Tibial nerve (tissue), 4 donors: ENCODE measurements at regions not wholly inside any gene's neighbourhood (a gene's known extent, or its start where the extent isn't known, plus 50 kb on each side); places are given as distances from the start of the nearest gene placed in this dataset.

Experiments used
- DNase-seq, 2 donors: peaks; one replicate each; pipeline ENCODE4 v3.0.0-alpha.2; 2019; ENCODE audit warnings: low spot score in 2 of 2
- H3K27ac ChIP-seq, 4 donors: fragments of 200-600 bp; sonication (generic) in 3 of 4; one replicate each; pipeline ENCODE4 v1.5.1; 2017 to 2019; ENCODE audit warnings: mild to moderate bottlenecking in 1 of 4
- H3K27me3 ChIP-seq, 2 donors: fragments of 200-600 bp; sonication (generic) in 1 of 2; one replicate each; pipeline versions ENCODE4 v1.5.1 to v1.6.0; 2017 to 2019
- H3K36me3 ChIP-seq, 3 donors: fragments of 200-600 bp; sonication (generic); one replicate each; pipeline ENCODE4 v1.5.1; 2018 to 2019
- H3K4me1 ChIP-seq, 4 donors: fragments of 200-600 bp; sonication (generic) in 3 of 4; one replicate each; pipeline ENCODE4 v1.5.1; 2017 to 2019
- H3K4me3 ChIP-seq, 4 donors: fragments of 200-600 bp; sonication (generic) in 3 of 4; one replicate each; pipeline ENCODE4 v1.5.1; 2017 to 2019; ENCODE audit warnings: mild to moderate bottlenecking in 1 of 4, moderate library complexity in 1 of 4
- H3K9me3 ChIP-seq, 4 donors: fragments of 200-600 bp; sonication (generic) in 3 of 4; one replicate each; pipeline ENCODE4 v1.5.1; 2017 to 2019
- CTCF ChIP-seq, 5 experiments: fragments of 200-600 bp in 3 of 5; fragments of 450-650 bp in 2 of 5; sonication (generic) in 3 of 5; IDR thresholded peaks; one replicate each; pipeline ENCODE4 v1.5.1; 2016 to 2019; ENCODE audit warnings: antibody characterized with exemption in 5 of 5, mild to moderate bottlenecking in 3 of 5, moderate library complexity in 2 of 5
- EP300 ChIP-seq, 2 donors: sonication (generic); formaldehyde crosslinking; IDR thresholded peaks; one replicate each; pipeline ENCODE4 v1.6.1; 2017; ENCODE audit warnings: antibody characterized with exemption in 2 of 2, mild to moderate bottlenecking in 1 of 2
- POLR2A ChIP-seq, 2 donors: fragments of 450-650 bp; IDR thresholded peaks; one replicate each; pipeline ENCODE4 v1.6.1; 2017; ENCODE audit warnings: antibody characterized with exemption in 2 of 2, mild to moderate bottlenecking in 2 of 2, moderate library complexity in 2 of 2
- WGBS, 2 donors: methylation state at CpG; one replicate each; pipeline ENCODE4 v1.1.5; 2018; 5-methylcytosine and 5-hydroxymethylcytosine counted together

DNA sequence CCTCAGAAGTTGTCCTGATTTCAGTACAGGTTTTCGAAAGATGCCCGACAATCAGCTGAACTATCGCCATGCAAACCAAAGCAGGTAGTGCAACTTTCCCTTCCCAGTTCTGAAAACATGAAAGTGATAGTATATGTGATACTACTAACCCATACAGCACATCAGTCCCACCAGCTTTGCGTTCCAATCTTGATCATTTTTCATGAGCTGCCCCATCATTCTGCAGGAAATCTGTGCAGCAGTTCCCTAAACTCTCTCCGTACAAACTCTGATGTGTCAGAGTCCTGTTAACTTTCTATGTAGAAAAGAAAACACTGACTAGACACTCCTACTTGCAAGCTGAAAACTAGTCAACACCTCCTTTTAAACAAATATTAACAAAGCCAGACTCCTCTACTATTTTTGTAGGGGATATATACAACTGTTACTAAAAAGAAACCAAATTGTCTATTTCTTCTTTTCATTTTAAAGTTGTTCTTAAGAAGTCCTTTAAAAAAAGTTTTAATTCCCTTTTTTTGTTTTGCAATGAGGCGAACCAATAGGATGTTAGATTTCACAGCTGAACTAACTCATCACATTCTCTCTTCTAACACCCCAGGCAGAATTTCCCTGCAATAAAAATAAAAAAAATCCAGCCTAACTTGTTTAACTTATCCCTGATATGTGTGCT lies 99.6 kb upstream of the DST start:
- Histone ChIP-seq H3K4me3 (peak overlapping the region in 2 of 4 donors; percentile 9 to 28), H3K4me1 (peaks cover 4 to 76% (median 22%) of the 10 kb centered on the region in 4 donors), H3K9me3 (no peaks in the 10 kb centered on the region), H3K27me3 (no peaks in the 10 kb centered on the region), H3K36me3 (no peaks in the 10 kb centered on the region), H3K27ac (peak overlapping the region in 2 of 4 donors; percentile 36 to 66)
- no peak for TF ChIP-seq CTCF (IDR thresholded peaks at IDR 0.05)
- TF ChIP-seq POLR2A (IDR thresholded peaks at IDR 0.05) = no peak
- TF ChIP-seq EP300 (IDR thresholded peaks at IDR 0.05) = no peak
- WGBS, 2 donors = 22 to 34% methylated on average over 6 of the region's 6 CpGs
- DNase-seq = no peak

DNA sequence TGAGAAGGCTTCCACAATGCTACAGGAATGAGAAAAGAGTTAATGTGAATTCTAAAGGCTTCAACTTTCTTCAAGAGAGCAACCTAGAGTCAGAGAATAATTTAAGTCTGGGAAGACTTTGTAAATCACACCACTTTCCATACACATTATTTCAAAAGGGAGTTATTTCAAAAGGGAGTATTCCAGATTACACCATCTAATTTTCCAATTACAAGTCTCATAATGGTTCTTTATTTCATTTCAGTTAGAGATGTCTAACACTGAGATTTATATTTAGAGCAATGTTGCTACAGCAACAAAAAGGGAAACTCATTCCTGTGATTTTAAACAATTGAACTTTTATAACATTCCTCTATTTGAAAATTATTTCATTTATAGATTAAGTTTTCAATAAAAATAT lies 98.8 kb upstream of the DST start:
- no peak for TF ChIP-seq EP300 (IDR thresholded peaks at IDR 0.05)
- no peak for TF ChIP-seq POLR2A (IDR thresholded peaks at IDR 0.05)
- no peak for TF ChIP-seq CTCF (IDR thresholded peaks at IDR 0.05)
- no peaks in the 10 kb centered on the region for H3K9me3 ChIP-seq
- peak overlapping the region in 3 of 4 donors; percentile 21 to 66 (median 36) for H3K27ac ChIP-seq
- DNase-seq = no peak
- no peak overlapping the region for H3K4me3 ChIP-seq
- peaks cover 4 to 69% (median 22%) of the 10 kb centered on the region in 4 donors for H3K4me1 ChIP-seq
- no peaks in the 10 kb centered on the region for H3K27me3 ChIP-seq
- no peaks in the 10 kb centered on the region for H3K36me3 ChIP-seq

DNA sequence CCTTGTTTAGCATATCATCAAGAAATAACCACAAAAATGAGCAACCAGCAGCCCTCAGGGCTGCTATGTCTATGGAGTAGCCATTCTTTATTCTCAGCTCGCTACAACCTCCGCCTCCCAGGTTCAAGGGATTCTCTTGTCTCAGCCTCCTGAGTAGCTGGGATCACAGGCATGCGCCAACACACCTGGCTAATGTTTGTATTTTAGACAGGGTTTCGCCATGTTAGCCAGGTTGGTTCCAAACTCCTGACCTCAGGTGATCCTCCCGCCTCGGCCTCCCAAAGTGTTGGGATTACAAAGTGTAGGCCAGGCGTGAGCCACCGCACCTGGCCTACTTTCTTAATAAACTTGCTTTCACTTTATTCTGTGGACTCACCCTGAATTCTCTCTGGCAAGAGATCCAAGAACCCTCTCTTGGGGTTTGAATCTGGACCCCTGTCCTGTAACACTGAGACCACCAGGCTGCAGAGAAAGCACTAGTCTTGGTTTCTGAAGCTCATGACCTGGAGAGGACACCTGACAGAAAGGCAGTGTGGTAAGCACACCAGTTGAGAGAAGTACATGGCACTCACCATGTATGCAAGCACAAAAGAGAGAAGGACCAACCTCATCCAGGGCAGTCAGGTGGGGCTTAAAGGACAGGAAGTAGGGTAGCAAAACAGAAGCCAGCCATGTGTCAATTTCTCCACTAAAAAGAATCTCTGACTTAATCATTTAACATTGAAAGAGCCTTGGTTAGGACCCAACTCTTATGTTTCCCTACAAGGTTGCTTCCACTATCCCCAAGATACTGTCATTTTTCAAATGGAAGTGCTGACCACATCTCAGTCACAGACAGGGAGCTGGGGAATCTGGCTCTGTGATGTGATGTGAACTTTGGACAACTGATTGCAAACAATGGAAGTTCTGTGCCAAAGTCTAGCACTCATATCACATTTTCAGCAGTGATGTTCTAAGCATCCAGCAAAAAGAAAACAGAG lies 97.4 kb upstream of the DST start:
- Histone ChIP-seq H3K27ac (peak overlapping the region in 2 of 4 donors; percentile 36 to 66), H3K36me3 (no peaks in the 10 kb centered on the region), H3K4me3 (no peak overlapping the region), H3K4me1 (peaks cover 4 to 59% (median 22%) of the 10 kb centered on the region in 4 donors), H3K27me3 (no peaks in the 10 kb centered on the region), H3K9me3 (no peaks in the 10 kb centered on the region)
- DNase-seq = no peak
- no peak for TF ChIP-seq CTCF (IDR thresholded peaks at IDR 0.05)
- no peak for TF ChIP-seq EP300 (IDR thresholded peaks at IDR 0.05)
- no peak for TF ChIP-seq POLR2A (IDR thresholded peaks at IDR 0.05)
- 95 to 99% methylated on average over 8 of the region's 8 CpGs for WGBS, 2 donors

DNA sequence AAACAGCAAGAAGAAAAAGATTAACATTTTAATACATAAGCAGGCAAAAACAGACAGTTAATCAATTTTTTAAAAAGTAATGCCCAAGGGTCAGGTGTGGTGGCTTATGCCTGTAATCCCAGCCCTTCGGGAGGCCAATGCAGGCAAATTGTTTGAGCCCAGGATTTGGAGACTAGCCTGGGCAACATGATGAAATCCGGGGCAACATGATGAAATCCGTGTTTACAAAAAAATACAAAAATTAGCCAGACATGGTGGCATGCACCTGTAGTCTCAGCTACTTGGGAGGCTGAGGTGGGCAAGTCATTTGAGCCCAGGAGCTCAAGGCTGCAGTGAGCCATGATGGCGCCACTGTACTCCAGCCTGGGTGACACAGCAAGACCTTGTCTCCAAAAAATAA lies 94.1 kb upstream of the DST start:
- Histone ChIP-seq H3K27me3 (no peaks in the 10 kb centered on the region), H3K36me3 (no peaks in the 10 kb centered on the region), H3K9me3 (no peaks in the 10 kb centered on the region), H3K4me1 (peaks cover 3 to 54% (median 19%) of the 10 kb centered on the region in 4 donors), H3K4me3 (no peak overlapping the region), H3K27ac (no peak overlapping the region)
- 93 to 95% methylated on average over 4 of the region's 4 CpGs for WGBS, 2 donors
- no peak for TF ChIP-seq EP300 (IDR thresholded peaks at IDR 0.05)
- no peak for TF ChIP-seq POLR2A (IDR thresholded peaks at IDR 0.05)
- TF ChIP-seq CTCF (IDR thresholded peaks at IDR 0.05) = no peak
- DNase-seq = no peak

GRCh38 chr6:56734335-56734734 lies 91.6 kb upstream of the DST start:
- Histone ChIP-seq H3K36me3 (no peaks in the 10 kb centered on the region), H3K27ac (no peak overlapping the region), H3K4me1 (peaks cover 0 to 47% (median 14%) of the 10 kb centered on the region in 4 donors), H3K9me3 (no peaks in the 10 kb centered on the region), H3K4me3 (no peak overlapping the region), H3K27me3 (no peaks in the 10 kb centered on the region)
- 77 to 82% methylated on average over 2 of the region's 2 CpGs for WGBS, 2 donors
- TF ChIP-seq EP300 (IDR thresholded peaks at IDR 0.05) (no peak), CTCF (IDR thresholded peaks at IDR 0.05) (no peak), POLR2A (IDR thresholded peaks at IDR 0.05) (no peak)
- no peak for DNase-seq
